ENCODE measurements at regions not wholly inside any gene's neighbourhood (a gene's known extent, or its start where the extent isn't known, plus 50 kb on each side); places are given as distances from the start of the nearest gene placed in this dataset.

DNA sequence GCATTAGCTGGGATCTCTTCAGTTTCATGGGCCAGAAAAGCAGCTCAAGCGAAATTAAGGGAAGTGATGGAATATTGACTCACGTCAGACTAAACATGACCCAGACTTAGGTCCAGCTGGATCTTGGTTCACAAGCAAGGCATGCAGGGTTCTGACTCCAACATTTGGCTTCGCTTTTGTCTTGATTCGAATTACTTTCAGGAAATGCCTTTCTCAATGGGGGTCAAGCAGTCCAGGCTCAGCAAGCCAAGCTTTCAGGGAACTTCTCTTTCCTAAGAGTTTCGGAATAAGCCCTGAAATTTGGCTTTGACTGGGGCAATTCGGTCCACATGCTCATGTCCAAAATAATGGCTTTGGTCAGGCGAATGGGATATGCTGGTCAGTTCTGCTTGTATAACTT, 678.7 kb upstream of the TMEM132C start:
- no peak for TF ChIP-seq CTCF (IDR thresholded peaks at IDR 0.05)
- no peak for TF ChIP-seq ZFX (IDR thresholded peaks at IDR 0.05; ENCODE audit: borderline replicate concordance)
